HG02678 (cell line): ENCODE measurements at regions not wholly inside any gene's neighbourhood (a gene's known extent, or its start where the extent isn't known, plus 50 kb on each side); places are given as distances from the start of the nearest gene placed in this dataset.
"Not testable (repeated sequence)": the region's sequence is repeated elsewhere in the genome, so short reads cannot be mapped to it uniquely, and the experiment has no call there.

Experiments
- ATAC-seq: cut with Tn5 transposase; IDR thresholded peaks from one replicate; pipeline ENCODE4 v1.9.1; 2021; ENCODE audit warnings: mild to moderate bottlenecking, moderate library complexity; ENCODE audit not compliant: unreplicated experiment

- ATAC-seq = no peak
These were observed 552.8 kb downstream of the ANKRD7 start for GRCh38 chr7:118777308-118777707.

- ATAC-seq = no peak
These were observed 568.2 kb downstream of the ANKRD7 start for GRCh38 chr7:118792682-118793081.

- no peak for ATAC-seq
These were observed 569.1 kb downstream of the ANKRD7 start for GRCh38 chr7:118793582-118793981.

GRCh38 chr7:118794419-118794818 lies 569.9 kb downstream of the ANKRD7 start:
- ATAC-seq = no peak

DNA sequence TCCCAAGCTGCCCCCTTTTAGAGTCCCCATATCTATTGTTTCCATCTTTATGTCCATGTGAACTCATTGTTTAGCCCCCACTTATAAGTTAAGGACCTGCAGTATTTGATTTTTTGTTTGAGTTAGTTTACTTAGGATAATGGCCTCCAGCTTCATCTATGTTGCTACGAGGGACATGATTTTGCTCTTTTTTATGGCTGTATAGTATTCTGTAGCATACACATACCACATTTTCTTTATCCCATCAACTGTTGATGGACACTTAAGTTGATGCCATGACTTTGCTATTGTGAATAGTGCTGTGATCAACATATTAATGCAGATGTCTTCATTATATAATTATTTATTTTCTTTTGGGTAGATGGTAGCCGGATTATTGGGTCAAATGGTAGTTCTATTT lies 576.9 kb downstream of the ANKRD7 start:
- no peak for ATAC-seq

GRCh38 chr7:118802726-118803125 lies 578.2 kb downstream of the ANKRD7 start:
- ATAC-seq = no peak

GRCh38 chr7:118826246-118826645 lies 601.7 kb downstream of the ANKRD7 start:
- ATAC-seq = no peak

DNA sequence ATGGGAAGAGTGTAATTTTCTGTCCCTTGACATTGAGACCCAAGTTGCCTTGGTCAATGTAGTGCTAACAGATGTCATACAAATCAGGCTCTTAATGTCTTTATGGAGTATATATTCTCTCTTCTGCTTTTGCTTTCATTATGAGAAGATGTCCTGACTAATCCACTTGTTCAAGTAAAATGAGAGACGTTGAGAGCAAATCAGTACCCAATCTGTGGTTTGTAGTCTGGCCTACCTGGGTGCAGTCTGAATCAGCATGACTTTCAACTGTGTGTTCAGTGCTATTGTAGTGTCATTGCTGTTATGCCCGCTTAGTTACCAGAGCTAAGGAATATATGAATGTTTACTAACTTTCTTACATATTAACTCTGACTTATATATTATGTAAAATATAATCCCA lies 612.4 kb downstream of the ANKRD7 start:
- peak; percentile 94 for ATAC-seq

- no peak for ATAC-seq
These were observed 615.0 kb downstream of the ANKRD7 start for GRCh38 chr7:118839515-118839914.

DNA sequence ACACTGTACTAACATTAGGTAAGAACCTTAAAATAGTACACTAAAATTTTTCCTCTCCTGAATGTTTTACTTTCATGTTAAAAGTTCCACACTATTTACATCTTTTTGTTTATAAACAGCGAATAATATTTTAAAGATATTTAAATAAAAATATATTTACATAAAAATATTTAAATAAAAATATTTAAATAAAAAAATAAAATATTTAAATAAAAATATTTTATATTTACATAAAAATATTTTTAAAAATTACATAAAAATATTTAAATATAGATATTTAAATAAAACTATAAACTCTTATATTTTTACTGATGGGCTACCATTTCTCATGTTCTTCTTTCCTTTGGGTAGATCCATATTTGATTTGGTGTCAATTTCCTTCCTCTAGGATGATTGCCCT lies 619.0 kb downstream of the ANKRD7 start:
- ATAC-seq = no peak

DNA sequence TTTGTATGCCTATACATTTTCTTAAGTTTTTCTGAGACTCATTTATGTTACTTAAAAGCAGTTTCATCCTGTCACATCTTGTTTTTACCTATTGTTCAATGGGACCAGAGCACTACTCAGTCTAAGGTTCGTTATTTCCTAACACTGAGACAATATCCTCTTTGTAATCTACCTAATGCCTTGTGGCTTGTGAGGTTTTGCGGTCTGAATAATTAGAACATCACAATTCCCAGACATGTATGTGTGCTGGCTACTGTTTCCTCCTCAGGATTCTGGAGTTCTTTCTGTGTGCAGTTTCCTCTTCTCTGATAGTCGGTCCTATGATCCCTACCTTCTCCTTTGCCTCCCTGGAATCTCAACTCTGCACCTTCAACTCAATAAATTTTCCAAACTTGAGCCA lies 620.2 kb downstream of the ANKRD7 start:
- ATAC-seq = no peak

DNA sequence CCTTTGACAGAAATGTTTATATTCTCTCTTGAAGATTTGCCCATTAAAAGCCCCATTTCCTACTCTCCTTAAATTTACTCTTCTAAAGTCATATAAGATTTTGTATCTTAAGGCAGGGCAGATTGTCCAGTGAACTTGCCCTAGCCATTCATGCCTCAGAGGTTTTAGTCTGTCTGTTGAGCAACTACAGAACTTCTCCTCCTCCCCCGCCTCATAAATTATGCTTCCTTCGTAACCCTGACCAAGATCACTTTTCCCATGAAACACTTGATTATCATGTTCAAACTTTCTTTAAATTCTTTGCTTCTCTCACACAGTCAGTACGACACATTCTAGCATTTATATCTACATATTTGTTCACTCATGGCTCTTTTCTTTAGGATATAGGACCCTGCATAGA lies 621.3 kb downstream of the ANKRD7 start:
- ATAC-seq = no peak

GRCh38 chr7:118846977-118847376 lies 622.5 kb downstream of the ANKRD7 start:
- ATAC-seq = no peak

- ATAC-seq = no peak
These were observed 630.8 kb downstream of the ANKRD7 start for GRCh38 chr7:118855290-118855689.

DNA sequence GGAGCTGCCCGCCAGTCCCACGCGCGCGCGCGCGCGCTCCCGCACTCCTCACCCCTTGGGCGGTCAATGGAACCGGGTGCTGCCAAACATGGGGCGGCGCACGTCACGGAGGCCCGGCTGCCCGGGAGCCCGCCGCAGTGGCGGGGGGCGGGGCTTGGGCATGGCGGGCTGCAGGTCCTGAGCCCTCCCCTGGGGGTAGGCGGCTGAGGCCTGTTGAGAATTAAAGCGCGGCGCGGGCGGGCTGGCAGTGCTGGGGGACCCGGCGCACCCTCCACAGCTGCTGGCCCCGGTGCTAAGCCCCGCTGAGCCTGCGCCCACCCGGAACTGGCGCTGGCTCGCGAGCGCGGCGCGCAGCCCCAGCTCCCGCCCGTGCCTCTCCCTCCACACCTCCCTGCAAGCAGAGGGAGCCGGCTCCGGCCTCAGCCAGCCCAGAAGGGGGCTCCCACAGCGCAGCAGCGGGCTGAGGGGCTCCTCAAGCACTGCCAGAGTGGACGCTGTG lies 634.2 kb downstream of the ANKRD7 start:
- ATAC-seq = no peak

GRCh38 chr7:118861581-118861980 lies 637.1 kb downstream of the ANKRD7 start:
- ATAC-seq = no peak

DNA sequence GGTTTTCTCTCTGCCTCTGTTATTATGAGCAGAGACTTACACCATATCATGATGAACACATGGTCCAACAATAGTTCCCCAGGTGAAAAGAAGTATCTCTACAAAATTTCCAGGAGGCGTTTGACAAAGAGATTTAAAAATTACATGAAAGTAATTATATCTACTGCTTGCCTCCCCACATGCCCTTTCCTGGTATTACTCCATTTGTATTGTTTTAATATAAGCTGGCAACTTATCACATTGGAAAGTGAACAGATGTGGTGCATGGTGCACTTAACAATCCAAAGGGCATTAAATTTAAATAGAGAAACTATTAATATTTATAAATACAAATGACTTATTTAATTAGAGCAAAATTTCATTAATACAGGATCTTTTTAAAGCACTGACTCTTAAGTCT lies 638.2 kb downstream of the ANKRD7 start:
- no peak for ATAC-seq

GRCh38 chr7:118863966-118864365 lies 639.5 kb downstream of the ANKRD7 start:
- no peak for ATAC-seq

DNA sequence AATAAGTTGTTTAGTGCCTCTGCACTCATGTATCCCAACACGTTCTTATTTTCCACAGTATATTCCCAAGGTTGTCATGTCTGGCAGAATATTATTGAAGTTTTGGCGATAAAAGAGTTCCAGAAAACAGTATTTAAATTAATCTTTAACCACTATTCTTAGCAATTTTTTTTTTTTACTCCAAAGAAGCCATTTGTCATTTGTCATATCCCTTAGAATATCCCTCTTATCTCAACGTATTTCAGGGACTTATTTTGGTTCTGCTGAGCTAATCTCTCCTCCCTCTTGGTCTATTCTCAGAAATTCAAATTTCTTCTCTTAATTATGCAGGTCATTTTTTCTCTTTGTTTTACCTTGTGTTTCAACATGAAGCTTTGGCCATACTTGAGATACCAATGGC lies 643.4 kb downstream of the ANKRD7 start:
- no peak for ATAC-seq

DNA sequence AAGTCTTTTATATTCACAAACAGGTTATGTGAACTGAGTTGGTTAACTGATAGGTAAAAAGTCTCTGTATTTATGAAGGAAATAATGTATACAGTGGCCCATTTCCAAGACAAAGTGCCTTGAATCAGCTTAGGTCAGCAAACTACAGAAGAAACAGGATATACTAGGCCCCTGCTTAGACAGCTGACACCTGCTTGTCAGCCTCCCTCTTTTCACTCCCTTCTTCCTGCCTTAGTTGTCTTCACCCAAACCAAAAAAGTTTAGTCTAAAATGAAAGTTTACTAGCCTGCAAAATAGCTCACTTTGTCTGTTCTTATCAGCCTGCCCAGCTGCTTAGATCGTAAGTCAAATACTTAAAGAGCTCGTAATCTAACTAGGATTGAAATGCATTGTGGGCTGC lies 644.6 kb downstream of the ANKRD7 start:
- ATAC-seq = not testable (repeated sequence)

DNA sequence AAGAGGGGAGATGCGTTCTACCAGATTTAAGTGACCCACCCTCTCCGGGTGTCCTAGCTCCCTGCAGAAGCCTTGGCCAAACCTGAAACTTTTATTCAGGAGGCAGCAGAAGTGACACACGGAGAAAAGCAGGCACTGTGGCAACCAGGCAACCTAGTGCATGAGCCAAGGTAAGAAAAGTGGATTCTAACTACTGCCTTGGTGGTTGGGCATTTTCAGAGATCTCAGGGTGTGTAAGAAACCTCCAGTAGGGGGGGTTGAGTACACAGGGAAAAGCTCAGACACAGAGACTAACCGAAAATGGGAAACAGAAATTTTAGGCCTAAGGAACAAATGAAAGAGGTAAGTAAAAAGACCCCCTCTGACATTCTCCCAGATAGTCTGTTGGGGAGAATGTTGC lies 645.7 kb downstream of the ANKRD7 start:
- no peak for ATAC-seq

DNA sequence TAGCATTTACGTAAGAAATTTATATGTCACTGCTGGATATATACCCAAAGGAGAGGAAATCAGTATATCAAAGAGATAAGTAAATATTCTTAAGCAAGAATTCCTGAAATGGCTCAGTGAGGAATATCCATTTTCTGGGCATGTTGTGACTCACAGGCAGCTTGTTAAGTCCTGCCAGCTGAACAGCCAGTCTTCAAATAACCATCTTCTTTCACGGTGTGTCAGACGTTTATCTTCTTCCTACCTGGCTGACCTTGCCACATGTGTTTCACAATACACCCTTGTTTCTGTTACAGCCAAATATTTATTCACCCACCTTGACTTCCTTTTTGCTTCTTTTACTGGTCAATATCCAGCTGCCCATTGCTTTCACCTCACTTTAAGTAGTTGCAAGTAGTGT lies 648.1 kb downstream of the ANKRD7 start:
- no peak for ATAC-seq

DNA sequence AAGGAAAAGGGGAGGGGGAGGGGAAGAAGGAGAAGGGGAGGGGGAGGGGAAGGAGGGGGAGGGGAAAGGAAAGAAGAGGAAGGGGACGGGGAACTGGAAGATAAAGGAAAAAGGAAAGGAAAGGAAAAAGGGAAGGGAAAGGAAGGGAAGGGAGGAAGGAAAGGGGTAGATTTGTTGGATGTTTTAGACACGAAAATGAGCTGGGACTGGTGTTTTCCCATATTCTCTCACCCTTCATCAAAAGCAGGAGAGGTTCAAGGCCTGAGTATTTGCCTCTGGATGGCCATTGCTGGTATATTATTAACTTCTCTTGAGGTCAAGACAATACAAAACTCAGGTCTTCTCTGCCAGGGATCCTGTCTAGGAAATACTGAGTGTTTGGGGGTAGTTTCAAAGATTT lies 652.7 kb downstream of the ANKRD7 start:
- ATAC-seq = no peak

DNA sequence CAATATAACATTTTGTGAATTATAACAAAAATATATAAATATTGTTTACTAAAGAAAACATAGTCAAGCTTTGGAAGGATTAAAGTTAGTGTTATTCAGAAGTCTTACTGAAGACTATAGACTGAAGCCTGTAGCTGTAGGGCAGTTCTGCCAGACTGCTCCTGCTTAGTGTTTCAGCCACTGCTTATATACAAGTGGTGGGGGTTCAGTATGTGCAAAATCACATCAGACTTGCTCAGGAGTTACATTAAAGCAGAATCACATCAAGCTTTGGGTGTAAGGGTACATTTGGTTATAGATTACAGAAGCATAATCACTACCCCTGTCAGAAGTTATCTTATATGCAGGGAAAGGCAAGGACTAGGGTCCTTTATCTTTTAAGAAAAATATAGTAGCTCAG lies 653.8 kb downstream of the ANKRD7 start:
- ATAC-seq = no peak
